ENCODE measurements at regions not wholly inside any gene's neighbourhood (a gene's known extent, or its start where the extent isn't known, plus 50 kb on each side); places are given as distances from the start of the nearest gene placed in this dataset.

DNA sequence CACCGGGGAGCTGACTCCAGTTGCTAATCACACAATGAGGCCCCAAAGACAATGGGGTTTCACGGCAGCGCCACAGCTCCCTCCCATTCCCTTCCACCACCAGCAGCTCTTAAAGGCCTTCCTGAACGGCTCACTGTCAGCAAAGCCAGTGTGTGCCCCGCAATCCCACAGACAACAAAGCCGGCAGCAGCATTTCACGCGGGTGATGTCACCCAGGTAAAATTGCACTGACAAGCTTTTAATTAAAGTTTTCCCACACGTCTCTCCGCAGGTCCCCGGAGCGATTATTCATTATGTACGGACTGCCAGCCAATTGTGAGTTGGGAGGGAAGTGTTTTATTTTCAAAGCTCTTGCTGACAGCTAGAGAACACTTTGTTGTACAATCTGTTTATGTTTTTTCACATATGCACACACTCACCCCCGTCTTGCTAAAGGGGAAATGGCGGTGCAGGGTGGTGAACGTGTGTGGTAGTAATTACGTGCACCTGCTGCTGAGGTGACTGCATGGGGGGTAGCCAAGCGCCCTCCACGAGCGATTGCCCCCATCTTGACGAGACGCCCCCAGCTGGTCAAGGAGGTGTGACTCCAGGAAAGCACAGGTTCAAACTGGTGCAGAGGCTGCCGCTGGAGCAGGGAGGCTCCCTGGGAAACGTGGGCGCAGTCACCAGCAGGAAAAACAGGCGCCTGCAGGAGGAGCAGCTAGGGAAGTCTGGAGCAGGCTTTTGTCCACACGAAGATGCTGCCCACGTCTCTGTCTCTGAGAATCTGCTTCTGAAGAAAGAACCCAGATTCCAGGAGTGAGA lies 65.0 kb downstream of the IRX2 start:
- Histone ChIP-seq H3K9me3 (replicated peaks; ENCODE audit: control insufficient read depth, insufficient read depth, low read length) (peaks cover 3% of the 10 kb centered on the region), H4K20me1 (replicated peaks; ENCODE audit: control insufficient read depth, extremely low read depth, insufficient read depth, low read length) (no peaks in the 10 kb centered on the region), H3K4me2 (ENCODE audit: insufficient read depth, low read length) (no peak overlapping the region), H3K27me3 (ENCODE audit: control insufficient read depth in 2 of 2, insufficient read depth in 2 of 2, low read length in 2 of 2) (no peaks in the 10 kb centered on the region), H3K27ac (ENCODE audit: insufficient read depth, low read depth, low read length) (no peak overlapping the region), H3K4me1 (ENCODE audit: control insufficient read depth, extremely low read depth, insufficient read depth, low read length) (no peaks in the 10 kb centered on the region), H3K36me3 (ENCODE audit: control insufficient read depth in 2 of 2, extremely low read depth in 1 of 2, insufficient read depth in 2 of 2, low read length in 2 of 2) (no peaks in the 10 kb centered on the region), H3K4me3 (replicated peaks in 1 of 3; ENCODE audit: insufficient read depth in 1 of 3, low read depth in 1 of 3, low read length in 3 of 3) (no peak overlapping the region), H2AFZ (ENCODE audit: low read depth, low read length) (no peak overlapping the region), H3K9ac (replicated peaks; ENCODE audit: extremely low read depth, insufficient read depth, low read length) (no peak overlapping the region), H3K79me2 (ENCODE audit: control insufficient read depth, insufficient read depth, low read length) (no peaks in the 10 kb centered on the region), H3K9me1 (replicated peaks; ENCODE audit: control insufficient read depth, extremely low read depth, insufficient read depth, low read length) (no peaks in the 10 kb centered on the region)
- dilution Hi-C loops (cut with MboI; ENCODE audit: extremely low pct_ligation_motif_present, low sequenced_read_pairs) (no loop called here), intact Hi-C loops (cut with micrococcal nuclease) (no loop called here)
- ChIA-PET POLR2A (no interaction called here), CTCF (no interaction called here)
- DNase-seq (ENCODE audit: low read depth, low spot score) (no peak), FAIRE-seq (no peak)
- BruUV-seq (replicated peaks) = no TSS peak
- TF ChIP-seq GATA2 (IDR thresholded peaks at IDR 0.05; ENCODE audit: insufficient read depth, insufficient read length, low read depth, low read length) (no peak), JUN (IDR thresholded peaks at IDR 0.05; ENCODE audit: borderline replicate concordance, insufficient read depth, insufficient read length, low read depth) (no peak), FOS (IDR thresholded peaks at IDR 0.05; ENCODE audit: borderline replicate concordance, insufficient read depth, low read length) (no peak), POLR2A (IDR thresholded peaks at IDR 0.05; ENCODE audit: low read depth, low read length) (no peak), EZH2 (IDR thresholded peaks at IDR 0.05; ENCODE audit: borderline replicate concordance, low read depth, low read length, severe bottlenecking) (no peak), MYC (IDR thresholded peaks at IDR 0.05; ENCODE audit: low read depth, low read length) (no peak), POLR2AphosphoS5 (IDR thresholded peaks at IDR 0.05; ENCODE audit: insufficient read depth, low read depth, low read length) (no peak)
- TF ChIP-seq, protein P1, sequence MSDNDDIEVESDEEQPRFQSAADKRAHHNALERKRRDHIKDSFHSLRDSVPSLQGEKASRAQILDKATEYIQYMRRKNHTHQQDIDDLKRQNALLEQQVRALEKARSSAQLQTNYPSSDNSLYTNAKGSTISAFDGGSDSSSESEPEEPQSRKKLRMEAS (IDR thresholded peaks at IDR 0.05; ENCODE audit: insufficient read depth, insufficient read length) = no peak
- TF ChIP-seq, protein P2, sequence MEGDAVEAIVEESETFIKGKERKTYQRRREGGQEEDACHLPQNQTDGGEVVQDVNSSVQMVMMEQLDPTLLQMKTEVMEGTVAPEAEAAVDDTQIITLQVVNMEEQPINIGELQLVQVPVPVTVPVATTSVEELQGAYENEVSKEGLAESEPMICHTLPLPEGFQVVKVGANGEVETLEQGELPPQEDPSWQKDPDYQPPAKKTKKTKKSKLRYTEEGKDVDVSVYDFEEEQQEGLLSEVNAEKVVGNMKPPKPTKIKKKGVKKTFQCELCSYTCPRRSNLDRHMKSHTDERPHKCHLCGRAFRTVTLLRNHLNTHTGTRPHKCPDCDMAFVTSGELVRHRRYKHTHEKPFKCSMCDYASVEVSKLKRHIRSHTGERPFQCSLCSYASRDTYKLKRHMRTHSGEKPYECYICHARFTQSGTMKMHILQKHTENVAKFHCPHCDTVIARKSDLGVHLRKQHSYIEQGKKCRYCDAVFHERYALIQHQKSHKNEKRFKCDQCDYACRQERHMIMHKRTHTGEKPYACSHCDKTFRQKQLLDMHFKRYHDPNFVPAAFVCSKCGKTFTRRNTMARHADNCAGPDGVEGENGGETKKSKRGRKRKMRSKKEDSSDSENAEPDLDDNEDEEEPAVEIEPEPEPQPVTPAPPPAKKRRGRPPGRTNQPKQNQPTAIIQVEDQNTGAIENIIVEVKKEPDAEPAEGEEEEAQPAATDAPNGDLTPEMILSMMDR (IDR thresholded peaks at IDR 0.05; ENCODE audit: extremely low read depth in 1 of 2, insufficient read depth in 1 of 2, low read depth in 1 of 2, low read length in 2 of 2) = no peak

Measured in endothelial cell of umbilical vein (primary cell).